Aorta (tissue), 5 donors: ENCODE measurements at regions not wholly inside any gene's neighbourhood (a gene's known extent, or its start where the extent isn't known, plus 50 kb on each side); places are given as distances from the start of the nearest gene placed in this dataset.

Experiments used
- ATAC-seq: fragments of 200-7000 bp; cut with Tn5 transposase; one replicate; pipeline ENCODE4 v1.9.1; 2022; ENCODE audit warnings: moderate library complexity; ENCODE audit not compliant: low FRiP score
- DNase-seq, 2 donors: peaks; one replicate each; pipeline ENCODE4 v3.0.0-alpha.2; 2020
- H3K27ac ChIP-seq, 2 donors: one replicate each; pipeline ENCODE4 v1.5.1; 2013; ENCODE audit warnings: low read length in 2 of 2, mild to moderate bottlenecking in 2 of 2, moderate library complexity in 2 of 2, control low read depth in 1 of 2, inconsistent platforms in 1 of 2, low read depth in 1 of 2
- H3K27me3 ChIP-seq, 2 donors: one replicate each; pipeline ENCODE4 v1.6.1; 2013; ENCODE audit warnings: control low read depth in 1 of 2, low read length in 1 of 2, mild to moderate bottlenecking in 1 of 2, moderate library complexity in 1 of 2; ENCODE audit not compliant: insufficient read depth in 2 of 2, control insufficient read depth in 1 of 2
- H3K36me3 ChIP-seq, 2 donors: one replicate each; pipeline ENCODE4 v1.6.1; 2013; ENCODE audit warnings: control low read depth in 1 of 2, low read length in 1 of 2, mild to moderate bottlenecking in 1 of 2; ENCODE audit not compliant: insufficient read depth in 2 of 2, control insufficient read depth in 1 of 2
- H3K4me1 ChIP-seq, 2 donors: one replicate each; pipeline ENCODE4 v1.6.1; 2013; ENCODE audit warnings: low read length in 2 of 2, control low read depth in 1 of 2, mild to moderate bottlenecking in 1 of 2, moderate library complexity in 1 of 2; ENCODE audit not compliant: insufficient read depth in 2 of 2, control insufficient read depth in 1 of 2
- H3K4me3 ChIP-seq, 2 donors: one replicate each; pipeline ENCODE4 v1.5.1; 2013; ENCODE audit warnings: low read length in 2 of 2, control low read depth in 1 of 2, mild to moderate bottlenecking in 1 of 2
- H3K9me3 ChIP-seq: one replicate; pipeline ENCODE4 v1.6.1; 2013; ENCODE audit warnings: mild to moderate bottlenecking, low read length; ENCODE audit not compliant: control insufficient read depth
- WGBS, 2 donors: extraction: QIAGEN DNeasy Blood & Tissue Kit; methylation state at CpG; one replicate each; pipeline ENCODE4 v1.1.7; 2013; 5-methylcytosine and 5-hydroxymethylcytosine counted together
- intact Hi-C, 2 donors: fragments of 100-400 bp; cut with DNase I; formaldehyde crosslinking; loops; one replicate each; pipeline versions ENCODE4 v1.14.2 to v1.15.0; 2022
- donor health status: healthy with polysubstance abuse.
- donor health status: Bipolar disorder and iron deficiency.
- donor health status: DM: no; HTN: no; CAD: no.
- donor health status: DM: no; HTN: no; CAD: no.
- donor health status: DM: yes; HTN: yes; CAD: no.

GRCh38 chr15:38672814-38673670 is 108.4 kb upstream of the RASGRP1 start:
- 87 to 91% methylated on average over 14 of the region's 14 CpGs for WGBS, 2 donors
- no peaks in the 10 kb centered on the region for H3K4me1 ChIP-seq
- intact Hi-C loops: no loop called here

DNA sequence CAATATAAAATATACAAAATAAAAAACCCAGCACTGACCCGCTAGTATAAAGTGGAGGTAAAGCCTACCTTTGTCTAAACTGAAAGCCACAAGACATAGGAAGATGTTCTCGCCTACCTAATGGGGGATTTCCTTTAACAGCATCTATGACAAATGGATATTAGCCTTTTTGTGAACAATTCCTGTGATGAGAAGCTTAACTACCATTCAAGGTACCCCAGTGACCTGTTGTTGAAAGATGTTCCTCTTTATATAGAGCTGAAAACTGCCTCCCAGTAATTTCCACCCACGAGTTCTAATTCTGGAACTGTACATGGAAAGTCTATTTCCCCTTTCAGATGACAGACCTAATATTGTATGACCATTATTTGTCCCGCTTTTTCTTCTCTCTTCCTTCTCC is 109.8 kb upstream of the RASGRP1 start:
- no peak for DNase-seq
- H3K9me3 ChIP-seq: no peaks in the 10 kb centered on the region
- 92 to 94% methylated on average over 4 of the region's 4 CpGs for WGBS, 2 donors
- intact Hi-C loops: no loop called here
- no peak overlapping the region for H3K4me3 ChIP-seq
- no peak overlapping the region for H3K27ac ChIP-seq
- ATAC-seq: no peak
- peaks cover 0 to 1% of the 10 kb centered on the region in 2 donors for H3K27me3 ChIP-seq
- no peaks in the 10 kb centered on the region for H3K36me3 ChIP-seq
- no peaks in the 10 kb centered on the region for H3K4me1 ChIP-seq

More at GRCh38 chr15:38672814-38673670, 108.4 kb upstream of the RASGRP1 start:
- no peak for ATAC-seq
- H3K9me3 ChIP-seq: no peaks in the 10 kb centered on the region
- no peak overlapping the region for H3K4me3 ChIP-seq
- no peak for DNase-seq
- no peaks in the 10 kb centered on the region for H3K36me3 ChIP-seq
- H3K27ac ChIP-seq: no peak overlapping the region
- H3K27me3 ChIP-seq: peaks cover 0 to 2% of the 10 kb centered on the region in 2 donors

DNA sequence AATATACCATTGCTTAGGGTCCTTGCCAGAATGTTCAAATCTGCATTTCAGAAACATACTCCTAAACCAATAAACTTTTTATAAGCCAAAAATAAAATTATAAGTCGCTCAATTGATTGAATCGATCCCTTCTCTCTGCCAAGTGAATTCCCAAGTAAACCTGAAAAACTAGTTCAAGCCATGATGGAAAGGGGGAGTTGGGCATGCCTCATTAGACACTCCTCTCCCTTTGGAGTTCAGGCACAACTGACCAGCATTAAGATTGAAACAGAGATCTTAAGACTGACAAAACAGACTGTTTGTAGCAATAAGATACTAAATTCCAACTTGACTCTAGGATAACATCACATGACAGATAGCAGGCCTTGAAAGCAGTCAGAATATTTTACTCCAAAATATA is 113.7 kb upstream of the RASGRP1 start:
- no peak overlapping the region for H3K4me3 ChIP-seq
- DNase-seq (no peak), ATAC-seq (no peak)
- no peaks in the 10 kb centered on the region for H3K27me3 ChIP-seq
- no peaks in the 10 kb centered on the region for H3K4me1 ChIP-seq
- no peak overlapping the region for H3K27ac ChIP-seq
- H3K9me3 ChIP-seq: no peaks in the 10 kb centered on the region
- H3K36me3 ChIP-seq: no peaks in the 10 kb centered on the region
- intact Hi-C loops: no loop called here
- WGBS, 2 donors: 95 to 98% methylated on average over 2 of the region's 2 CpGs

DNA sequence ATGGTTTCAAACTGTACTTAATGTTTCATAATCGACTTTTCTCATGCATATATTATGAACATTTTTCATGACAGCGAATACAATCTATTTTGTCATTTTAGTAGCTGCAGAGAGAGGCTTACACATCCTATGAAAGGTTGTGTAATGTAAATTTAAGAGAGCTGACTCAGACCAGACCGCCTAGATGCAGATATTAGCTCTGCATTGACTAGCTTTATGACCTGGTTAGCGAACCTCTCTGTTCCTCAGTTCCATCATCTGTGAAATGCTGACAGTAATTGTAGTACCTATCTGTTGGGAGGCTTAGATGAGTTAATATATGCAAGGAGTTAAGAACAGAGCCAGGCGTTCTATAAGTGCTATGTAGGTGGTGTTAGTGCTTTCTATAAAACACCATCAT is 116.2 kb upstream of the RASGRP1 start:
- WGBS, 2 donors: 92 to 94% methylated on average over 5 of the region's 5 CpGs
- Histone ChIP-seq H3K4me1 (no peaks in the 10 kb centered on the region), H3K27me3 (no peaks in the 10 kb centered on the region), H3K27ac (no peak overlapping the region), H3K36me3 (no peaks in the 10 kb centered on the region), H3K4me3 (no peak overlapping the region), H3K9me3 (no peaks in the 10 kb centered on the region)
- intact Hi-C loops: loop anchor here in 1 of 2 donors (5.0 kb wide), 1 partner anchor 208 kb away; no protein-coding TSS in a partner anchor
- no peak for ATAC-seq
- no peak for DNase-seq

- no peak for DNase-seq
- no peaks in the 10 kb centered on the region for H3K9me3 ChIP-seq
- H3K4me3 ChIP-seq: no peak overlapping the region
- no peaks in the 10 kb centered on the region for H3K4me1 ChIP-seq
- intact Hi-C loops: loop anchor here in 1 of 2 donors (5.0 kb wide), 1 partner anchor 210 kb away; no protein-coding TSS in a partner anchor
- ATAC-seq: no peak
- 84 to 87% methylated on average over 3 of the region's 3 CpGs for WGBS, 2 donors
- H3K27me3 ChIP-seq: peaks cover 0 to 2% of the 10 kb centered on the region in 2 donors
- H3K27ac ChIP-seq: no peak overlapping the region
- no peaks in the 10 kb centered on the region for H3K36me3 ChIP-seq
Observed at GRCh38 chr15:38682363-38682762, 117.7 kb upstream of the RASGRP1 start.

- DNase-seq: no peak
- intact Hi-C loops: loop anchor here in 1 of 2 donors (5.0 kb wide), 1 partner anchor 211 kb away; no protein-coding TSS in a partner anchor
- H3K4me3 ChIP-seq: no peak overlapping the region
- no peak for ATAC-seq
- H3K36me3 ChIP-seq: no peaks in the 10 kb centered on the region
- WGBS, 2 donors: 80 to 81% methylated on average over 2 of the region's 2 CpGs
- H3K27me3 ChIP-seq: peaks cover 0 to 2% of the 10 kb centered on the region in 2 donors
- H3K4me1 ChIP-seq: no peaks in the 10 kb centered on the region
- no peak overlapping the region for H3K27ac ChIP-seq
- H3K9me3 ChIP-seq: no peaks in the 10 kb centered on the region
Observed at GRCh38 chr15:38682861-38683260, 118.2 kb upstream of the RASGRP1 start.

- no peak overlapping the region for H3K27ac ChIP-seq
- WGBS, 2 donors: 83 to 88% methylated on average over 2 of the region's 2 CpGs
- peaks cover 0 to 2% of the 10 kb centered on the region in 2 donors for H3K27me3 ChIP-seq
- ATAC-seq: peak; percentile 66
- H3K4me3 ChIP-seq: no peak overlapping the region
- intact Hi-C loops: loop anchor here in 1 of 2 donors (2.0 to 5.0 kb wide), 2 partner anchors 211 to 243 kb away; no protein-coding TSS in a partner anchor
- H3K4me1 ChIP-seq: no peaks in the 10 kb centered on the region
- no peaks in the 10 kb centered on the region for H3K36me3 ChIP-seq
- peak in 1 of 2 donors; percentile 65 for DNase-seq
- no peaks in the 10 kb centered on the region for H3K9me3 ChIP-seq
Observed at GRCh38 chr15:38683382-38684242, 119.0 kb upstream of the RASGRP1 start.

- DNase-seq: no peak
- Histone ChIP-seq H3K4me1 (no peaks in the 10 kb centered on the region), H3K9me3 (no peaks in the 10 kb centered on the region), H3K27me3 (peaks cover 0 to 2% of the 10 kb centered on the region in 2 donors), H3K27ac (no peak overlapping the region), H3K36me3 (no peaks in the 10 kb centered on the region), H3K4me3 (no peak overlapping the region)
- no peak for ATAC-seq
- WGBS, 2 donors: 67 to 74% methylated on average over 2 of the region's 2 CpGs
- intact Hi-C loops: loop anchor here (2.0 to 5.0 kb wide), 3 partner anchors 117 to 244 kb away; no protein-coding TSS in a partner anchor
Observed at GRCh38 chr15:38684440-38685010, 119.9 kb upstream of the RASGRP1 start.
